Activated naive CD4-positive, alpha-beta T cell treated with anti-CD3 and anti-CD28 coated beads for 36 hours (primary cell): ENCODE measurements at regions not wholly inside any gene's neighbourhood (a gene's known extent, or its start where the extent isn't known, plus 50 kb on each side); places are given as distances from the start of the nearest gene placed in this dataset.

Experiments used
- CTCF ChIA-PET: fragments of 350-600 bp; sonication (Branson Sonifier 250); formaldehyde crosslinking; loops from one replicate; lab custom pipeline; 2021; ENCODE audit warnings: antibody characterized with exemption; lab: Charles Lee
- DNase-seq: peaks from one replicate; pipeline ENCODE4 v3.0.0-alpha.2; 2020
- H3K27ac Mint-ChIP-seq: one replicate; pipeline ENCODE4 v1.8.0; 2021; ENCODE audit warnings: mild to moderate bottlenecking, mixed read lengths
- H3K27me3 Mint-ChIP-seq: one replicate; pipeline ENCODE4 v1.8.0; 2021; ENCODE audit warnings: low read depth, mixed read lengths
- H3K36me3 Mint-ChIP-seq: one replicate; pipeline ENCODE4 v1.8.0; 2021; ENCODE audit warnings: low read depth, mixed read lengths
- H3K4me1 Mint-ChIP-seq: one replicate; pipeline ENCODE4 v1.8.0; 2021; ENCODE audit warnings: low read depth, mixed read lengths
- H3K4me3 Mint-ChIP-seq: one replicate; pipeline ENCODE4 v1.8.0; 2021; ENCODE audit warnings: mild to moderate bottlenecking, moderate library complexity, mixed read lengths
- H3K9me3 Mint-ChIP-seq: one replicate; pipeline ENCODE4 v1.8.0; 2021; ENCODE audit warnings: mixed read lengths
- intact Hi-C: fragments of 100-400 bp; cut with micrococcal nuclease; formaldehyde crosslinking; loops from one replicate; pipeline ENCODE4 v1.15.1; 2023

DNA sequence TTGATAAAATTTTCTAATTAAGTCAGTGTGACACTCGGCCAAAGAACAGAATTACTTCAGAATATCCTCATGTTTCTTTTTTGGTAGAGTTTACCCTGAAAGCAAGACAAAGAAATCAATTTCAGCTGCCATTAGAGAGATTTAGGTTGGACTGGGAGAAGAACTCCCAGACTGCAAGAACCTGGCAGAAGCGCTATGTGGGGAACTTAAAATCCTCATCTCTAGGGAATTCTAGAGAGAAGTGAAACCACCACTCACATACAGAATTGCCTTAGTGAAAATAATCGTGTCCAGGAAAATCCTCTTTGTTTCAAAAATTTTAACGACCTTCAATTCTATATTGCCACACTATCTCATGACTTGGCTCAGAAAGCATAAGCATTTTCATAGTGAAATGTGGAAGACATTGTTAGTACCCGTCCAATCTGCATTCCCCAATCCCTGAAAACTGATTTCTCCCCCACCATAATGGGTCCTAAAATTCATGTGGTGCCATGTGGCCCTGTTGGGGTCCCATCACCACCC, 297.3 kb upstream of the MEIS1 start:
- no peak for DNase-seq
- H3K36me3 Mint-ChIP-seq, result no peaks in the 10 kb centered on the region
- H3K27me3 Mint-ChIP-seq, result no peaks in the 10 kb centered on the region
- no peak overlapping the region for H3K4me3 Mint-ChIP-seq
- intact Hi-C loops, result no loop called here
- H3K27ac Mint-ChIP-seq, result no peak overlapping the region
- H3K4me1 Mint-ChIP-seq, result no peaks in the 10 kb centered on the region
- H3K9me3 Mint-ChIP-seq, result peaks cover 7% of the 10 kb centered on the region
- CTCF ChIA-PET, result no interaction called here

DNA sequence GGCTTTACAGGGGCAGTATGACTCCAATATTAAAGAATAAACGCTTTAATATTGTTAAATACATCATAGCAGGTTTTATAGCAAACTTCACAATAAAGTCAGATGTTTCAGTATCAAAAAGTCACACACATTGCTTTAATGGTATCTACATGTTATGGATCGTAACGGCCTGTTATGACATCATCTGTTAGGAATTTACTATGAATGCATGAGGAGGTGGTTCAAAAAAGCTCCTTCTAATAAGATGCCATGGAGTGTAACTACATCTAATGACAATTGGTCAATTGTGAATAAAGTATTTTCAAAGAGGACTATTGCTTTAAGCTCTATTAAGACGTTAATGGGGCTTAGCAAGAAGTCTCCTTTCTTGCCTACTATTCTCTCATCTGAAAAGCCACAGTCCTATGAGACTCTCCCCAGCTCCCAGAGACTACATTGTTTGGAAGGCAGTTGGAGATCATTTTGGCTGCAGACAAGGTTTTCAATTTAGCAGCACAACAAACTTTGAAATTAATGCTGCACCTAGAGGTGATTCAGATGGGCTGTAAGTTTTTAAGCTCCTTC, 300.7 kb upstream of the MEIS1 start:
- intact Hi-C loops, result no loop called here
- Mint-ChIP-seq H3K4me1 (no peaks in the 10 kb centered on the region), H3K36me3 (no peaks in the 10 kb centered on the region), H3K27ac (no peak overlapping the region), H3K4me3 (no peak overlapping the region), H3K9me3 (peaks cover 4% of the 10 kb centered on the region), H3K27me3 (no peaks in the 10 kb centered on the region)
- DNase-seq, result no peak
- CTCF ChIA-PET, result no interaction called here

DNA sequence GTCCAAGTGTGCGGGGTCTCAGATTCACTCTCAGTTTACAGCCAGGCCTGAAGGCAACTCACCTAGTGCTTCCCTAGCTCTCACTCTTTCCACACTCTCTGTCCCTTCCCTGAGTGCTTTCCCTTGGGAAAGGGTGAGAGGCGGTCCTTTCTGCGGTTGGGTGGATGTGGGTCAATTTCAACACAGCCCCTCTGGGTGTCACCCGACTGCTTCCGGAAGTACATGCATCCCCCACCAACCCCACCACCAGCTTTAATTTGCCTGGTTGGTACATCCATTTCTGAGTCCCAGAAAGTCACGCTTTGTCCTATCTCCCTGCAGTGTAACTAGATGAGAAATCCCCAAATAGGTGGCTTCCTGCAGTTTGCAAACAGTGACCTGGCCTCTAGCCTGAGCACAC, 307.3 kb upstream of the MEIS1 start:
- no peak overlapping the region for H3K27ac Mint-ChIP-seq
- no peak for DNase-seq
- H3K27me3 Mint-ChIP-seq, result peaks cover 2% of the 10 kb centered on the region
- no peaks in the 10 kb centered on the region for H3K9me3 Mint-ChIP-seq
- no peak overlapping the region for H3K4me3 Mint-ChIP-seq
- intact Hi-C loops, result no loop called here
- H3K4me1 Mint-ChIP-seq, result no peaks in the 10 kb centered on the region
- CTCF ChIA-PET, result no interaction called here
- H3K36me3 Mint-ChIP-seq, result no peaks in the 10 kb centered on the region

DNA sequence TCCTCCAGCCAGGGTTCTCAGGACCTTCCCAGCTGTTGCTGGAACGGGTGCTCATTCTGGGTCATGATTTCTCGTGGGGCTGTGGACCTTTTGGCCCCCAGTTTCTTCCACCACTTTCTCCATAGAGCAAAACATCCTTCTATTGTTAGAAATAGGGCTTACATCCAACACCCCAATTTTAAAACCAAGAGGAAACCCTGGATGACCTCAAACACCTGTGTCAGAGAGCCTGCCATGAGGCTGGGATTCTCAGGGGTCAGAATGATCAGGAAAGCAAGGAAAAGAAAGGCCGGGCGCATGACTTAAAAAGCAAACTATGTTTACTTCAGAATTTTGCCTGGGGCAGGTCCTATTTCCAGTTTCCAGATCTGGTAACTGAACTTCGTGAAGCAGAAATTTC, 307.9 kb upstream of the MEIS1 start:
- Mint-ChIP-seq H3K4me1 (no peaks in the 10 kb centered on the region), H3K4me3 (no peak overlapping the region), H3K9me3 (no peaks in the 10 kb centered on the region), H3K27ac (no peak overlapping the region), H3K36me3 (no peaks in the 10 kb centered on the region), H3K27me3 (peaks cover 2% of the 10 kb centered on the region)
- CTCF ChIA-PET, result no interaction called here
- DNase-seq, result no peak
- intact Hi-C loops, result no loop called here

DNA sequence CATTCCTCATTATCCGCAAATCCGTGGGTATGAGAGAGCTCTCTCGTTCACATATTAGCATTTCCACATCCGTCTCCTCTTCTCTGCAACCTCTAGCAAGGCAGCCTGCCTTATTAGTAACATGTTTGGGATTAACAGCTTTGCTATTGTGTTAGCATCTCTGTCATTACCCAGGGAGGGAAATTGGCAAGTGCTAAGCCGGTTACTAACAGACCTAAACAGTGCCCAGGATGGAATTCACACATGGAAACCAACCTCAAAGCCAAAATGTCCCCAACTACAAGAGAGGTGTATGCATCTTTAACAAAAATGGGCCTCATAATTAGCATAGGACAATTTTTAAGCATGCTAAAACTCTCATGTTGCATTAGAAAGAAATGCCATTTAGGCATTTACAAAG, 309.0 kb upstream of the MEIS1 start:
- H3K36me3 Mint-ChIP-seq, result no peaks in the 10 kb centered on the region
- no peak for DNase-seq

DNA sequence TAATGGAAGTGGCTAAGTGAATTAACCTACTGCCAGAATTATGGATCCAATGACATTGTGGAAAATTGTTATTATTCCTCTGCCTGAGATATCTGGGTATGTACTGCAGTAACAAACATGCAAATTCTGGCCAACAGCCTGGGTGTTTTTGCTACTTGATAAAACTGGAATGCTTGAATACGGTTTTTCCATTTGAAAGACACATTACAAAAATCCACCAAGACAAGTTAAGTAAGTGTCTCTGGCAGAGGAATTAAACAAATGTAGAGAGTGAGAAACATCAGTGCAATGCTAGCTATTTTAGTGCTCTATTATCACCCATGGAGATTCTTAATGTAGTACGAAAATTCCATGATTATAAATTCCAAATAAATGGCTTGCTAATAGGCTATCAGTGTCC, 312.4 kb upstream of the MEIS1 start:
- no peaks in the 10 kb centered on the region for H3K36me3 Mint-ChIP-seq
- peaks cover 2% of the 10 kb centered on the region for H3K27me3 Mint-ChIP-seq
- CTCF ChIA-PET, result no interaction called here
- H3K9me3 Mint-ChIP-seq, result no peaks in the 10 kb centered on the region
- H3K27ac Mint-ChIP-seq, result no peak overlapping the region
- DNase-seq, result no peak
- H3K4me3 Mint-ChIP-seq, result no peak overlapping the region
- intact Hi-C loops, result no loop called here
- H3K4me1 Mint-ChIP-seq, result no peaks in the 10 kb centered on the region

More for the DNA sequence above, 309.0 kb upstream of the MEIS1 start:
- peaks cover 2% of the 10 kb centered on the region for H3K27me3 Mint-ChIP-seq
- CTCF ChIA-PET, result no interaction called here
- no peak overlapping the region for H3K4me3 Mint-ChIP-seq
- intact Hi-C loops, result no loop called here
- H3K4me1 Mint-ChIP-seq, result no peaks in the 10 kb centered on the region
- H3K9me3 Mint-ChIP-seq, result no peaks in the 10 kb centered on the region
- no peak overlapping the region for H3K27ac Mint-ChIP-seq

DNA sequence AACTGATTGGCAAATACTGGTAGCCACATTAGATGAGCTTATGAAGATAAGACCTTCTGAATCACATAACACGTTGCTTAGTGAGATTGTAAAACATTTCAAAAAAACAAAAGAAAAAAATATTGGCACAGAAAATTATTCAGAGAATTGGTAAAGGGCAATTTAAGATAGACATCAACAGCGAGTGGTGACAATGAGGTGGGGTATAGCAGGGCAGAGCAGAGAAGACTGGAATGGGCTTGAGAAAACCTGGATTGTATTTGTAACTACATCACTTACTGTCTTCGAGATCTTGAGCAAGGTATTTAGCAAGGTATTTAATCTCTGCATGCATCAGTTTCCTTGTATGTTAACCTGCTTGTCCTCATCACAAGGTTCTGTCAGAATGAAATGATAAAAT, 313.0 kb upstream of the MEIS1 start:
- Mint-ChIP-seq H3K4me3 (no peak overlapping the region), H3K9me3 (no peaks in the 10 kb centered on the region), H3K36me3 (no peaks in the 10 kb centered on the region), H3K4me1 (no peaks in the 10 kb centered on the region), H3K27me3 (peaks cover 2% of the 10 kb centered on the region), H3K27ac (no peak overlapping the region)
- DNase-seq, result no peak
- CTCF ChIA-PET, result interaction anchor here (0.6 kb wide), 1 partner anchor 75 kb away, joined by 3 read pairs; no protein-coding TSS in a partner anchor
- intact Hi-C loops, result no loop called here

DNA sequence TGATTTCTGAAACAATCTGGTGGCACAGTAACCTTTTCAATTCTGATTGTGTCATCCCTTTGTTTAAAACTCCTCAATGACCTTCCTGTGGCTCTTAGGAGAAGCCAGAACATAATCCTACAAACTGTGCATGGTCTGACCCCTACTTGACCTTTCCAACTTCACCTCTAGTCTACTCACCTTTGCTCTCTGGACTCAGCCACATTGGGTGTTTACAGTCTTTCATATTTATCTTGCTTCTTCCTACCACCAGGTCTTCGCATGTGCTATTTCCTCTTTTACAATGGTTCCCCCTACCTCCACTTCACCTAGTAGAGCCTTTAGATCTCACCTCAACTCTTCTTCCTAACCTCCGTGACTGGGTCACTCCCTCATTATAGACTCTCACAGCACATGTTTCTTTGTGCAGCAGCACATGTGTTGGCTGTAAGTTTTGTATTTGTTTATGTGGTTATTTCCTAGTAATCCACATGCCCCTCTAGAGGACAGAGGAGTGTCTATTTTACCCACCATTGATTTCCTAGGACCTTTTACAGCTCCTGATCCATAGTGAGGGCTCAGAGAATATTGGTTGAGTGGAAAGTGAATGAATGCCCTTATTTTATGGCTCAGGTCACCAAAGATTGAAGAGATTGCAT, 320.8 kb upstream of the MEIS1 start:
- Mint-ChIP-seq H3K27me3 (no peaks in the 10 kb centered on the region), H3K36me3 (no peaks in the 10 kb centered on the region), H3K4me3 (no peak overlapping the region), H3K9me3 (peaks cover 5% of the 10 kb centered on the region), H3K27ac (no peak overlapping the region), H3K4me1 (no peaks in the 10 kb centered on the region)
- intact Hi-C loops, result no loop called here
- CTCF ChIA-PET, result no interaction called here
- DNase-seq, result no peak

DNA sequence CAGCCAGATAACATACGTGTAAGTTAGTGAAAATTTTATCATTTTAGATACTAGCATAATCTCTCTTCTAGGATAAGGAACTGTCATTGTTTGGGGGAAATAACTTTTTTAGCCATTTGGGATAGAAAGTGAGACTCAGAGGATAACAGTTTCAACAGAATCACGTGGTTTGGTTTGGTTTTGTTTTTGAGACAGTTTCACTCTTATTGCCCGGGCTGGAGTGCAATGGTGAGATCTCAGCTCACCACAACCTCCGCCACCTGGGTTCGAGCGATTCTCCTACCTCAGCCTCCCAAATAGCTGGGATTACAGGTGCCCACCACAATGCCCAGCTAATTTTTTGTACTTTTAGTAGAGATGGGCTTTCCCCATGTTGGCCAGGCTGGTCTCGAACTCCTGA, 323.2 kb upstream of the MEIS1 start:
- intact Hi-C loops, result no loop called here
- DNase-seq, result no peak
- H3K36me3 Mint-ChIP-seq, result no peaks in the 10 kb centered on the region
- no peaks in the 10 kb centered on the region for H3K27me3 Mint-ChIP-seq
- no peak overlapping the region for H3K4me3 Mint-ChIP-seq
- H3K27ac Mint-ChIP-seq, result no peak overlapping the region
- H3K4me1 Mint-ChIP-seq, result no peaks in the 10 kb centered on the region
- CTCF ChIA-PET, result no interaction called here
- H3K9me3 Mint-ChIP-seq, result peaks cover 7% of the 10 kb centered on the region

DNA sequence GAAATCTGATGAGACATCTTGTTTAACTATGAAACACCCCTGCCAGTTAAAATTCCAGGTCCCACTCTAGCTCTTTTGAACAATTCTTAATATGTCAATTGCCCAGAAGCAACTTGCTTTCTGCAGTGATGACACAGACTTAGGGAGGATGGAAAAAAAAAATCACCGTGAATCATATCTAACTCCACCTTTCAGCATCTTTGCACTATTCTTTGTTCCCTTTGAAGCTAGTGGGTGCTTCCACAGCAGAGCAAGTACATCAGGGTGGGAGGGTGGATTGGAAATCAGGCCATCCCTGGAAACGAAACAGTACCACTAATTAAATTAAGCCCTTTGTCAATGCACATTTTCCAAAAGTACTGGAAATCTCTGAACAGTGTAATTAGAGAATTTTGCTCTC, 324.3 kb upstream of the MEIS1 start:
- peaks cover 7% of the 10 kb centered on the region for H3K9me3 Mint-ChIP-seq
- H3K36me3 Mint-ChIP-seq, result no peaks in the 10 kb centered on the region
- no peak for DNase-seq
- H3K4me1 Mint-ChIP-seq, result no peaks in the 10 kb centered on the region
- intact Hi-C loops, result no loop called here
- CTCF ChIA-PET, result interaction anchor here (0.6 kb wide), 1 partner anchor 601 kb away, joined by 4 read pairs; no protein-coding TSS in a partner anchor
- H3K27me3 Mint-ChIP-seq, result no peaks in the 10 kb centered on the region
- H3K4me3 Mint-ChIP-seq, result no peak overlapping the region
- no peak overlapping the region for H3K27ac Mint-ChIP-seq

DNA sequence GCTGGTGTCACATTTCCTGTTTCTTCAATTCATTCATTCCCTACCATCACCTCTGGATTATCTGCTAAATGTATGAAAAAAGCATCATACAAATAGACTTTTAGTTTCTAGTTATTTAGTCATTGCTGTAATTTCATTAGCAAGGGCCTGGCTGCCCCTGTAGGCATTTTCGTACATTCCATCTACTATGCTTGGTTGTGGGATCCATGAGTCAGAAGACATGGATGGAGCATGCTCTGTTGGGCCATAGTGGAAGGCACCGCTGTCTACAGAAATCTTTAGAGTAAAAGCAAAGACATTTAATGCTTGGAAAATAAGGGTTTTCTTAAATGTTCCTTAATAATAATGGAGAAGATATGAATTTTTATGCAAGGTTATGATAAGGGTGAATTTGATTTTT, 324.8 kb upstream of the MEIS1 start:
- CTCF ChIA-PET, result interaction anchor here (0.6 kb wide), 1 partner anchor 602 kb away, joined by 4 read pairs; no protein-coding TSS in a partner anchor
- Mint-ChIP-seq H3K9me3 (peaks cover 7% of the 10 kb centered on the region), H3K27me3 (no peaks in the 10 kb centered on the region), H3K4me1 (no peaks in the 10 kb centered on the region), H3K36me3 (no peaks in the 10 kb centered on the region), H3K4me3 (no peak overlapping the region), H3K27ac (no peak overlapping the region)
- intact Hi-C loops, result no loop called here
- DNase-seq, result no peak

DNA sequence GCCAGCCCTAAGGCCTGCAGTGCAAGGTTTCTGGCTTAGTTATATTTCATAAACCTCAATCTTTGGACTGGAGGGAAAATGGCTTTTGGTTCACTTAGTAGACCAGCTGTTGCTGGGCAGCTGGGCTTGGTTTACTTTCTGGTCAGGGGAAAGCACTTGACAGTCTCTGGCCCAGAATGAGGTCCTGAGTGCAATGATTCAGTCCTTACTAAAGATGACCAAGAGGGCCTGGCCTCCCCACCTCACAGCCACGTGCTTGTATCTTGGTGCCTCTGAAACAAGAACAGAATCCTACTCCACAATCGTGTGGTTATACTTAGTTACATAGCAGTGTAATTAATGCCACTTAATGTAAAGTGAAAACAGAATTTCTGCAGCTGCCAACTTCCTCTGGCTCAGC, 325.5 kb upstream of the MEIS1 start:
- no peak for DNase-seq
- Mint-ChIP-seq H3K9me3 (peaks cover 7% of the 10 kb centered on the region), H3K4me3 (no peak overlapping the region), H3K27ac (no peak overlapping the region), H3K4me1 (no peaks in the 10 kb centered on the region), H3K36me3 (no peaks in the 10 kb centered on the region), H3K27me3 (no peaks in the 10 kb centered on the region)
- intact Hi-C loops, result no loop called here
- CTCF ChIA-PET, result no interaction called here

DNA sequence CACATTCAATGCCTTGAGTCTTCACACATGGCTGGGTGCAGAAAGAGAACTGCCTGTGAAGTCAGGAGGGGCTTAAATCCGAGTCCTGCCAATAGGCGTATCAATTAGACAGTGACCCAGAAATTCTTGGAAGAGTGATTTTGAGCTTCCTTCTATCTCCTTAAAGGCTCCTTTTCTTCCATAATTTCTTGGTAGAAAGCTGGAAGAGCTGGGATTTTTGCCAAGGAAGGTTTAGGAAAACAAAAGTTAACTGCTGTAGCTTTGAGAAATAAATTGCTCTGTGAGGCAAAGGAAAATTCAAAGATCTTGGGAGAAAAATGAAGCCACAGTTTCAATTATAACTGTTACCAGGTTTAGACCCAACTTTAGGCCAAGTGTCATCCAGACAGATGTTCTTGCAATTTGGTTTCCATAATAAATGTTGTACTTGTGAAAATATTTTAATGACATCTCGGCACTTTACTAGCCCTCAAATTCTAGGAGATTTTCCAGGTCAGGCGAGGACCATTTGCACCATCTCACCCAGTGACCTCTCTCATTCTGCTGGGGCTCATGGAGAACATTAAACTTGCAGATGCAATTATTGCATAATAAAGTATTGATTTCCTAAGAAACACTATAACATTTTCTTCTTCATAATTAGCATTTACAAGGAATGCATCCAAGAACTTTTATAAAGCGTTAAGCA, 329.7 kb upstream of the MEIS1 start:
- no peaks in the 10 kb centered on the region for H3K36me3 Mint-ChIP-seq
- peaks cover 2% of the 10 kb centered on the region for H3K9me3 Mint-ChIP-seq

More for the DNA sequence above, 329.7 kb upstream of the MEIS1 start:
- no peak for DNase-seq
- Mint-ChIP-seq H3K4me3 (no peak overlapping the region), H3K4me1 (no peaks in the 10 kb centered on the region), H3K27ac (no peak overlapping the region), H3K27me3 (no peaks in the 10 kb centered on the region)
- CTCF ChIA-PET, result no interaction called here
- intact Hi-C loops, result no loop called here
